GM18505 (cell line): ENCODE measurements at regions not wholly inside any gene's neighbourhood (a gene's known extent, or its start where the extent isn't known, plus 50 kb on each side); places are given as distances from the start of the nearest gene placed in this dataset.
"Not testable (repeated sequence)": the region's sequence is repeated elsewhere in the genome, so short reads cannot be mapped to it uniquely, and the experiment has no call there.

Source experiments
- ATAC-seq: cut with Tn5 transposase; IDR thresholded peaks from one replicate; pipeline ENCODE4 v1.9.1; 2021; ENCODE audit not compliant: unreplicated experiment
- POLR2A ChIP-seq: IDR thresholded peaks from 4 replicates; pipeline ENCODE4 v1.6.1; 2011; ENCODE audit warnings: borderline replicate concordance; ENCODE audit not compliant: insufficient read depth, insufficient read length; ENCODE audit errors: extremely low read depth

DNA sequence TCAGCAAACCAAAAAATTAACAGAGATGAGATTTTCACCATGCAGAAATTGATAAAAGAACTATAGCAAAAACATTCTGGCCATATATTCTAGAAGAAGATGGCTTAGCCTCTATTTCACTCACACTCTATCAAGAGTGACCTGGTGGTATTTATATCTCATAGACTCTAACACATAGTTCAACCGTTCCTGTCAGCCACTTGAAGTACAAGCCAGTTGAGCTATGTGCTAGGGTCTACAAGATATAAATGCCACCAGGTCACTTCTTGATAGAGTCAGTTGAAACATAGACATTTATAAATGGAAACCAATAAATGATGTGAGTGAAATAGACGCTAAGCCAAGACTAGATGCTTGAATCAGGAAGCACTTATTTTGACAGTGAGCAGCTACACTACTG, 836.7 kb upstream of the EPHA5 start:
- ATAC-seq = no peak
- no peak for TF ChIP-seq POLR2A

DNA sequence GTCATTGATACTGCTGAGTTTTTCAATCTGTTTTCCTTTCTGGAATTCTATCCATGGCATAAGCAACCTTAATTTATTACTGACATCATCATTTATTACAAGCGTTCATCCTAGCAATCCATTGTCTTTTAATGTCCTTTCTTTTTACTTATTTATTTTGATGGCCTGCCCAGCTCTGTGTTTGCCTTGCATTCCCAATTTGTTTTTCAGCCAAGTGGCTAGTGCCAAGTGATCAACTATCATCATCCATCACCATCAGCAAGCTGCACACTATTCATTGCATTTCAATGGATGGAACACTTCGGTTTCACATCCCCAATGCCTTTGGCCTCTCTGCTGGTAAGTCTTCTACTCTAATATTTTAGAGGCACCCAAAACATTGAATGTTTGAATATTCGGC, 831.7 kb upstream of the EPHA5 start:
- no peak for ATAC-seq
- TF ChIP-seq POLR2A = no peak

DNA sequence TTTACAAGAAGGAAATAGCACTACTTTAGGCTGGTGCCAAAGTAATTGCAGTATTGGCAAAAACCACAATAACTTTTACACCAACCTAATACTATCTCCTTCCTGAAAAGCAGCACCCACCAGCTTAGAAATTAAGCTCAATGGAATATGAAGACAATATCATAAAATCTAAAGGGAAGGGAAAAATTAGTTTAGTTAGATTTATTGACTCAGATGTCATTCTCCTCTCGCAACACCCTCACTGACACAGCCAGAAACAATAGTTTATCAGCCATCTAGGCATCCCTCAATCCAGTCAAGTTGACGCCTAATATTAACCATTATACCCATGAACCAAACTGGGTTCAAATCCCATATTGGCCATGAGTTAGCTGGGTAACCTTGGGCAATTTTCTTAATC, 820.4 kb upstream of the EPHA5 start:
- TF ChIP-seq POLR2A = no peak
- ATAC-seq = no peak

DNA sequence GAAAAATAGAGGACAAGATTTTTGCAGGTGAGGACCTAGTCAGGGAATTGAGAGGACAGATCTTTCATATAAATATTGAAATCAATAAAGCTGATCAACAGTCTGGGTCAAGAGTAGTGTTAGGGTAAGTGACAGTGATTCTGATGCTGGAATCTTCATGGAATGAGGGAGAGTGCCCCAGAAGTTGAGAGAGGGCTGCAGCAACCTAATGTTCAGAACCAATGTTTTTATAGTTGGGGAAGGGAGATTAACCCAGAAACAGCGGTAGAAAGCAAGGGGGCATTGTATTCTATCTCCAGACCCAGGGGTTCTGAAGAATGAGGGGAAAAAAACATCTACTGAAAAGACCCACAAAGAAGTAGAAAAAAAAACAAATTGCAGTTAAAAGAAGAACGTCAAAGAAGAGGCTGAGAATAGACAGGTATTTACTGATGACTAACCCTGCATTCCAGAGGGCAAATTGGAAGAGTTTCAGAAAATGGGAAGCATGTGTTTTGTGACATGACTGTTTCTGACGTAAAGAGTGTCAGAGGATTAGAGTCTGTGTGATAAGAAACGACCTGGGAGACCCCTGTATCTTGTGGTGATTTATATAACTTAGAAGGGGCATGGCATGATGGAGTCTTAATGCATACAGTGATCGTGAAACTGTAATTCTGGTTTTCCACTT, 819.6 kb upstream of the EPHA5 start:
- ATAC-seq = no peak
- no peak for TF ChIP-seq POLR2A

DNA sequence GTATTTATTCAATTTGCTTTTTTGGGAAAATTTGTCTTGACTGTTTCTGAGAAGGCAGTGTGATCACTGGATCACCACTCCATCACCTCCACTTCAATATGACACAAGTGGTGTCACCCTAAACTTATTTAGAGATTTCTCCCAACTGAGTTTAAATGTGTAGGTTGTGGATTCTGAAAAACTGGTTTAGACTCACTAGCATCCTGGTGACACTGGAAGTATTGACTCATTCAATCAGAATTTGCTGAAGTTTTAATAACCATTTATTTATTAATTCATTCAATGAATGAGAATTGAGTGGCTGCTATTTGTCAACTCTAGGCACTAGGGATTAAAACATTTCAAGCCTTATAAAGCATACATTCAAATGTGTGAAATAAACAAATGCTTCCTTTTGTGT, 819.1 kb upstream of the EPHA5 start:
- ATAC-seq = no peak
- no peak for TF ChIP-seq POLR2A

DNA sequence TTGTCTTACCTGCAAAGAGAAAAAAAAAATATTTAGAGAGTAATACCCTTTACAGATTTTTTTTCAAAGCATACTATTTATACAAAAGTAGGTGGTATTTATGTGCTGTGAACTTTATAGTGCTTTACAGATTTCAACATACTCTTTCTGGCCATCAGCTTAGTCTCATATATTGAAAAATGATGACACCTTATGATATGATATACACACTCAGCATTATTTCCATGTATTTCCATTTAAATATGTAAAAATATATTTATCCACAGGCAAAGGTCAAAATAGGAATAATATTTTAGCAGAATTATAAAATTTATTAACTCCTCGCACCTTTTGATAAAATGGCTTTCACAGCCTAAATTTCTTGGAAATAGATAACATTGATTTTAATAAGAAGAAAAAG, 815.8 kb upstream of the EPHA5 start:
- ATAC-seq = no peak
- no peak for TF ChIP-seq POLR2A

DNA sequence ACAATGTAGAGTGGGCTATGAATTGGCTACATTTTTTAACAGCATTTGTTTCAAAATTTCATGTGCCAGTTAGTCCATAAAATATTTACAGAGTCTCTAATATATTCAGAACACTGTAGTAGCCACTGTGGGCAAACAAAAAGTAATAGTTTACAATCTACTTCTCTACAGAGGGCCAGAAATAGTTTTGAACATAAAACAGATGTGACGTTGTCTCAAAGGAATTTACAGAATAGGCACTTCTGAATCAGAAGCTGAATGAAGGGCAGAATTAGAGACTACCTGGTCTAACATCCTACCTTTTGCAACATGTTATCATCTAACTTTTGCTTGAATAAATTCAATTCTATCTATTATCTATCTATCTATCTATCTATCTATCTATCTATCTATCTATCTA, 811.9 kb upstream of the EPHA5 start:
- no peak for TF ChIP-seq POLR2A
- ATAC-seq = no peak

DNA sequence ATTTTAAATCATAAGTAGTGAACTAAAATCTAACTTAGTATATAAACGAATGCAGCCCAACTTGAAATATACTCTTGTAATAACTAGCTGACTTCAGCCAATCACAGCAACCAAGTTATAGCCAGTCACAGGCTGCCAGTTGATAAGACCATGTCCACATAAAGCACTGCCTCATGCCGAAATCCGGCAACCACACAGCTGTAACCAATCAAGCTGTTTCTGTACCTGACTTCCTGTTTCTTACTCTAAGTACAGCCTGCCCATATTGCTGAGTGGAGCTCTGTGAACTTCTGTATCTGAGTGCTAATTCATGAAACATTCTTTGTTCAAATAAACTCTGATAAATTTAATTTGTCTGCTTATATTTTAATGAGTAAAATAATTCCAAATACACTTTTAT, 805.3 kb upstream of the EPHA5 start:
- TF ChIP-seq POLR2A = no peak
- no peak for ATAC-seq

DNA sequence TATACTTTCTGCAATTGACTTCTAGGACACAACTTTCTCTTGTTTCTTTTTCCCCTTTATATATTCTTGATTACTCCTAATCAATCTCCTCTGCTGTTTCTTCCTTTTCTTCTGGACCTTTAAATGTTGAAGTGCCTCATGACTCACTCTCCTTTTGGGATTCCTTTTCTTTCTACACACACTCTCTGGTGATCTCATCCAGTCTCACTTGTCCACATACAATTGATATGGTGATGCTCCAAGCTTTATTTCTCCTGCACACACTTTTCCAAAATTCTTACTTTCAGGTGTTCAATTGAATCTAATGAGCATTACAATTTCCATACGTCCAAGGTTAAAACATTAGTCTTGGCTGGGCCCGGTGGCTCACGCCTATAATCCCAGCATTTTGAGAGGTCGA, 794.8 kb upstream of the EPHA5 start:
- no peak for ATAC-seq
- TF ChIP-seq POLR2A = no peak

DNA sequence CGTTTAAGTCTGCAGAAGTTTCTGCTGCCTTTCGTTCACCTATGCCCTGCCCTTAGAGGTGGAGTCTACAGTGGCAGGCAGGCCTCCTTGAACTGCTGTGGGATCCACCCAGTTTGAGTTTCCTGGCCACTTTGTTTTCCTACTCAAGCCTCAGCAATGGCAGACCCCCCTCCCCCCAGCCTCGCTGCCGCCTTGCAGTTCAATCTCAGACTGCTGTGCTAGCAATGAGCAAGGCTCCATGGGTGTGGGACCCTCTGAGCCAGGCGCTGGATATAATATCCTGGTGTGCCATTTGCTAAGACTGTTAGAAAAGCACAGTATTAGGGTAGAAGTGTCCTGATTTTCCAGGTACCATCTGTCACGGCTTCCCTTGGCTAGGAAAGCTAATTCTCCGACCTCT, 792.6 kb upstream of the EPHA5 start:
- ATAC-seq = not testable (repeated sequence)

DNA sequence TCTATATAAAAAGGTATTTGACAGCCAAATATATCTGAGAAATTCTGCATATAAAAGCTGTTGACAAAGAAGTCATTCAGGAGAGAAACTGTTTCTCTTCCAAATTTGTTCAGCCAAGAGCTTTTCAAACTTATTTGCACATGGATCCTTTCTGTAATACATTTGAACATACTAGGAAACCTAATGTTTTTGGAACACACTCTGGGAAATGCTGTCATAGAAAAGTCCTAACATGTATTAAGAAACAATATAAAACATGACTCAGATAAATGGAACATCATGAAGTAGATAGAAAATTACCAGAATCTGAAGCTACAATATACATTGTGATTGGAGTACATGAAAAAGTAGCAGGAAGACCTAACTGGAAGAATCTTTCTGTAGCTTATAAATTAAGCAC, 781.5 kb upstream of the EPHA5 start:
- no peak for ATAC-seq

DNA sequence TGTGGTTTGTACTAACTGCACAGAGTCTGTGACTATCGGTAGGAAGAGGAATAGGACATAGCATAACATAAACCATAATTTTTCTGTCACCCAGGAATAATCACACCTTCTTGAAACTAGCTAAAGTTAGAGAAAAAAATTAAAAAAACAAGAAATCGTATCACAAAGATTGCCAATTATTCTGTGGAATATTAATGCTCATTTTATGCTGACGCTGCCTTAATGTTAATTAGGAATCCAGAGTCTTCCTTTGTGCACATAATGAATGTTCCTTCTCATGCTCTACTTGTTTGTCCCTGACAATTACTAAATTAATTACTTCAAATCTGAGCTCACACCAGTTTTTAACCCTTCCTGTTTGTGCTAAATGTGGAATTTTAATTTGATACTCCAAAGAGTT, 772.7 kb upstream of the EPHA5 start:
- no peak for ATAC-seq
- no peak for TF ChIP-seq POLR2A

More for the DNA sequence above, 781.5 kb upstream of the EPHA5 start:
- no peak for TF ChIP-seq POLR2A

DNA sequence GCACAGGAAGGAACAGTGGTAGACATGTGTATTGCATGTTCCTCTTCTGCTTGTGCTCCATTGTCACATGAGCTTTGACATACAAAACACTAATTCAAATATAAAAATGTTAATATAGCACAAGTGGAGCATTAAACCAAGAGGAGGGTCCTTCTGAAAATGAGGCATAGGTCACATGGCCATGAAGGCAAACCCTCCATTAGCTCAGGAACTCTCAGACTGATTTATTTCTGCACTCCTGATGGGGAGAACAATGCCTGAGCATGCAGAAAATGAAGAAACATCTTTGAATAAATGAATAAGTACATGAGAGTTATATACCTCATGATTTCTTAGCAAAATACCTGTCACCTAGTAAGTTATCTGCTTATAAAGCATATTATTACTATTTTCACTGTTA, 769.2 kb upstream of the EPHA5 start:
- TF ChIP-seq POLR2A = no peak
- ATAC-seq = no peak

DNA sequence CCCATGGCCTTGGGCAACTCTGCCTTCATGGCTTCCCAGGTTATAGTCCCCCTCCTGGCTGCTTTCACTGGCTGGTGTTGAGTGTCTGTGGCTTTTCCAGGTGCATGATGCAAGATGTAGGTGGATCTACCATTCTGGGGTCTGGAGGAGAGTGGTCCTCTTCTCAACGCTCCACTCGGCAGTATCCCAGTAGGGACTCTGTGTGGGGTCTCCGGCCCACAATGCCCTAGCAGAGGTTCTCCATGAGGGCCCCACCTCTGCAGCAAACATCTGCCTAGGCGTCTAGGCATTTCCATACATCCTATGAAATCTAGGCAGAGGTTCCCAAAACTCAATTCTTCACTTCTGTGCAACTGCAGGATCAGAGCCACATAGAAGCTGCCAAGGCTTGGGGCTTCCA, 763.4 kb upstream of the EPHA5 start:
- no peak for ATAC-seq
- no peak for TF ChIP-seq POLR2A

DNA sequence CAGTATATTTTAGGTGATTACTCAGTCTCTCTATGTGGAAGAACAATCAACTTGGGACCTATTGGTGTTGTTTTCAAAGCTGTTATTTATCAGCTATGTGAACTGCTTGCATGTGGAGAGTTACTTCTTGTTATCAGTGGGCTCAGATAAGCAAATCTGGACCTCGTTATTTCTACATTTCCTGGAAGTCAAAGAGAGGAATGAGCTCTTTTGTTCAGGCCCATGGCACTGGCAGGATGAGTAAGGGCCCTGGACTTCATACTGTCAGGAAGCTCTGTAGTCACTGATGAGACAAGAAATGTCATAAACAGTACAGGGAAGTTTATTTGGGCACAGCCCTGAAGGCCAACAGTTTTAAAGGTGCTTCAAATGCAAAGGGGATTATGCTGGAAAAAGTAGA, 760.6 kb upstream of the EPHA5 start:
- ATAC-seq = no peak
- no peak for TF ChIP-seq POLR2A

DNA sequence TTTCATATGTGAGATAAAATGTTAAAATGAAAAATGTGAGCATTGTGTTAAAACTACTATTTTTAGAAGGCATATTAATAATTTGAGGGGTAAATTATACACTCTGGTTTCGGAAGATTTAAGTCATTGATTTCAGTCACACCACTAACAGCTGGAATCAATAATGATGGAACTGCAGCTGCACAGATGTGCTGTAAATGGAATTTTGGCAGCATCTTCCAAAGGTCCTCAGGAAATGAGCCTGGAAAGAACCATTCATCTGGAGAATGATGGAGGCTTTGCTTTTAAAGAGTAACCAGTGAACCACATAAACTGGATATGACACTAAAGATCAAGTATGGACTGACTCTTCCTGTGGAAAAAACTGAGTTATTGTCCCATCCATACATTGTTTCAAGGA, 759.0 kb upstream of the EPHA5 start:
- ATAC-seq = no peak
- TF ChIP-seq POLR2A = no peak

DNA sequence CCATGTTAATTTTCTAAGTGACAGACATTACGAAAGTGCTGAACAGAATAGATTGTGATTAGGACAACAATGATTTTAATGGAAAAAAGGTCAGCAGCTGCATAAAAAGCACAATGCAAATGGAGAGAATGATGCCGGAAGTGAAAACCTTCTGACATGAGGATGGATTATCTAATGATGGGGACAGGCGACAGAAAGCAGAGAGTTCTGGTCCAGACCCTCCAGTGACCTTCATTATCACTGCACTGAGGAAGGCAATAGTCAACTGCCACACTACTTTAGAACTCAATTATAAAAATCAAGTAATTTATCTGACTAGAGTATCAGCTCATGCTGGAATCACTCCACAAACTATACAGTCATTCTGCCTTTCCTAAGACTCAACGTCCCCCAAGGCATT, 746.1 kb upstream of the EPHA5 start:
- TF ChIP-seq POLR2A = no peak
- no peak for ATAC-seq
